WTC11 (cell line): ENCODE measurements at regions not wholly inside any gene's neighbourhood (a gene's known extent, or its start where the extent isn't known, plus 50 kb on each side); places are given as distances from the start of the nearest gene placed in this dataset.

Experiments
- ATAC-seq: fragments of 200-7000 bp; cut with Tn5 transposase; 2 replicates; pipeline ENCODE4 v1.10.0; 2021; ENCODE audit warnings: mild to moderate bottlenecking, moderate library complexity
- CTCF ChIA-PET: fragments of 300-600 bp; sonication (Branson Sonifier 250); formaldehyde crosslinking; loops from one replicate; lab custom pipeline; 2021; ENCODE audit warnings: antibody characterized with exemption; lab: Charles Lee
- POLR2A ChIA-PET: fragments of 350-600 bp; sonication (Branson Sonifier 250); formaldehyde crosslinking; loops from one replicate; lab custom pipeline; 2021; ENCODE audit warnings: antibody characterized with exemption; lab: Charles Lee
- DNase-seq: peaks from one replicate; pipeline ENCODE4 v3.0.0; 2021; ENCODE audit warnings: low spot score
- H3K27ac Mint-ChIP-seq: 2 replicates; pipeline ENCODE4 v1.8.0; 2021; ENCODE audit warnings: mixed read lengths
- H3K27me3 Mint-ChIP-seq: 2 replicates; pipeline ENCODE4 v1.8.0; 2021; ENCODE audit warnings: low read depth, mild to moderate bottlenecking, moderate library complexity, mixed read lengths
- H3K36me3 Mint-ChIP-seq: 2 replicates; pipeline ENCODE4 v1.8.0; 2021; ENCODE audit warnings: mixed read lengths
- H3K4me1 Mint-ChIP-seq: 2 replicates; pipeline ENCODE4 v1.8.0; 2022; ENCODE audit warnings: mixed read lengths
- H3K4me3 Mint-ChIP-seq: 2 replicates; pipeline ENCODE4 v1.8.0; 2021; ENCODE audit warnings: mild to moderate bottlenecking, moderate library complexity, mixed read lengths
- H3K9me3 Mint-ChIP-seq: 2 replicates; pipeline ENCODE4 v1.8.0; 2021; ENCODE audit warnings: mixed read lengths
- ELF4 ChIP-seq: sonication (generic); formaldehyde crosslinking; IDR thresholded peaks from 2 replicates; pipeline ENCODE4 v1.8.1; 2022; ENCODE audit warnings: low read depth, mild to moderate bottlenecking, moderate library complexity, missing genetic modification reagents
- FOXP1 ChIP-seq: sonication (generic); formaldehyde crosslinking; IDR thresholded peaks from 2 replicates; pipeline ENCODE4 v1.8.0; 2022; ENCODE audit warnings: missing genetic modification reagents, mild to moderate bottlenecking, moderate library complexity, borderline replicate concordance
- GABPB1 ChIP-seq: sonication (generic); formaldehyde crosslinking; IDR thresholded peaks from 2 replicates; pipeline ENCODE4 v1.8.1; 2023; ENCODE audit warnings: mild to moderate bottlenecking, missing genetic modification reagents
- JUN ChIP-seq: sonication (generic); formaldehyde crosslinking; IDR thresholded peaks from 2 replicates; pipeline ENCODE4 v1.8.0; 2023; ENCODE audit warnings: mild to moderate bottlenecking, missing genetic modification reagents
- KAT7 ChIP-seq: sonication (generic); formaldehyde crosslinking; IDR thresholded peaks from 2 replicates; pipeline ENCODE4 v1.8.1; 2023; ENCODE audit warnings: missing genetic modification reagents, mild to moderate bottlenecking, borderline replicate concordance
- MXD4 ChIP-seq: fragments of 250-450 bp; sonication (Bioruptor Pico); IDR thresholded peaks from 2 replicates; pipeline ENCODE4 v1.8.0; 2021; ENCODE audit warnings: mild to moderate bottlenecking, moderate library complexity, borderline replicate concordance
- NFYB ChIP-seq: sonication (generic); formaldehyde crosslinking; conservative IDR thresholded peaks from 2 replicates; pipeline ENCODE4 v1.8.0; 2022; ENCODE audit warnings: low read depth, missing genetic modification reagents
- NR1H2 ChIP-seq: sonication (generic); formaldehyde crosslinking; IDR thresholded peaks from 2 replicates; pipeline ENCODE4 v1.9.0; 2021; ENCODE audit warnings: mild to moderate bottlenecking, moderate library complexity, missing genetic modification reagents
- OVOL2 ChIP-seq: fragments of 250-450 bp; sonication (Bioruptor Pico); IDR thresholded peaks from 2 replicates; pipeline ENCODE4 v1.9.0; 2021; ENCODE audit warnings: mild to moderate bottlenecking, borderline replicate concordance
- TCF7 ChIP-seq: sonication (generic); formaldehyde crosslinking; IDR thresholded peaks from 2 replicates; pipeline ENCODE4 v1.8.0; 2022; ENCODE audit warnings: mild to moderate bottlenecking, low read depth, missing genetic modification reagents, moderate library complexity
- ZNF423 ChIP-seq: fragments of 250-450 bp; sonication (Bioruptor Pico); IDR thresholded peaks from 2 replicates; pipeline ENCODE4 v2.1.2; 2022; ENCODE audit warnings: mild to moderate bottlenecking, moderate library complexity
- ZNF671 ChIP-seq: fragments of 250-450 bp; sonication (Bioruptor Pico); IDR thresholded peaks from 2 replicates; pipeline ENCODE4 v1.8.0; 2021; ENCODE audit warnings: mild to moderate bottlenecking
- TF ChIP-seq, protein P1 (sequence below): fragments of 250-450 bp; sonication (Bioruptor Pico); IDR thresholded peaks from 2 replicates; pipeline ENCODE4 v1.9.0; 2021; ENCODE audit warnings: mild to moderate bottlenecking
- TF ChIP-seq, protein P2 (sequence below): sonication (generic); formaldehyde crosslinking; IDR thresholded peaks from 2 replicates; pipeline ENCODE4 v1.8.1; 2022; ENCODE audit warnings: mild to moderate bottlenecking, moderate library complexity, missing genetic modification reagents
- TF ChIP-seq, protein P3 (sequence below): sonication (generic); formaldehyde crosslinking; IDR thresholded peaks from 2 replicates; pipeline ENCODE4 v1.8.0; 2023; ENCODE audit warnings: missing genetic modification reagents, mild to moderate bottlenecking, borderline replicate concordance
- TF ChIP-seq, protein P4 (sequence below): fragments of 250-450 bp; sonication (Bioruptor Pico); conservative IDR thresholded peaks from 2 replicates; pipeline ENCODE4 v1.9.0; 2021; ENCODE audit warnings: mild to moderate bottlenecking
- TF ChIP-seq, protein P5 (sequence below): sonication (generic); formaldehyde crosslinking; IDR thresholded peaks from 2 replicates; pipeline ENCODE4 v1.8.1; 2023; ENCODE audit warnings: mild to moderate bottlenecking, moderate library complexity, missing genetic modification reagents
- TF ChIP-seq, protein P6 (sequence below): sonication (generic); formaldehyde crosslinking; IDR thresholded peaks from 2 replicates; pipeline ENCODE4 v1.8.0; 2023; ENCODE audit warnings: mild to moderate bottlenecking, missing genetic modification reagents

DNA sequence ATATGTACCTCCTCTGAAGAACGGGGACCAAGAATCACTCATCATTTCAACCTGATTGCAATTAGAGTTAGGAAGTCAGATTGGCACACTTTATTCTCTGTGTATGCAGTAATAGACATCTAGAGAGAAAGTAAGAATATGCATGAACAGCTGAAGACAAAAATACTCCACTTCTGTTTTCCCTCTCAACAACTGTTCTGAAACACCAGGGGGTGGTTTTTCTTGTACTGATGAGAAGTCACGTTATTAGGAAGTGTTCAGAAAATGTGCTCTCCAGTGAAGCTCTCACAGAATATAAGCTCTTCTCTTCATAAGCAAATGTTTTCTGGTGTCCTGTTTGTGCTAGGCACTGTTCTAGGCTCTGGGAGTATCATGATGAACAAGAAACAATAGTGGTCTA, 531.7 kb upstream of the C9orf72 start:
- Mint-ChIP-seq H3K27me3 (no peaks in the 10 kb centered on the region), H3K36me3 (peaks cover 13% of the 10 kb centered on the region; the same call in 1 of the 2 replicates), H3K27ac (no peak overlapping the region), H3K9me3 (peaks cover 24% of the 10 kb centered on the region), H3K4me3 (no peak overlapping the region), H3K4me1 (peaks cover 8% of the 10 kb centered on the region)
- ChIA-PET POLR2A (no interaction called here), CTCF (no interaction called here)
- ATAC-seq (no peak), DNase-seq (no peak)
- TF ChIP-seq ZNF423 (CRISPR knock-in tag), result no peak
- TF ChIP-seq KAT7 (CRISPR knock-in tag), result no peak
- no peak for TF ChIP-seq ELF4
- no peak for TF ChIP-seq OVOL2 (CRISPR knock-in tag)
- TF ChIP-seq, protein P1, sequence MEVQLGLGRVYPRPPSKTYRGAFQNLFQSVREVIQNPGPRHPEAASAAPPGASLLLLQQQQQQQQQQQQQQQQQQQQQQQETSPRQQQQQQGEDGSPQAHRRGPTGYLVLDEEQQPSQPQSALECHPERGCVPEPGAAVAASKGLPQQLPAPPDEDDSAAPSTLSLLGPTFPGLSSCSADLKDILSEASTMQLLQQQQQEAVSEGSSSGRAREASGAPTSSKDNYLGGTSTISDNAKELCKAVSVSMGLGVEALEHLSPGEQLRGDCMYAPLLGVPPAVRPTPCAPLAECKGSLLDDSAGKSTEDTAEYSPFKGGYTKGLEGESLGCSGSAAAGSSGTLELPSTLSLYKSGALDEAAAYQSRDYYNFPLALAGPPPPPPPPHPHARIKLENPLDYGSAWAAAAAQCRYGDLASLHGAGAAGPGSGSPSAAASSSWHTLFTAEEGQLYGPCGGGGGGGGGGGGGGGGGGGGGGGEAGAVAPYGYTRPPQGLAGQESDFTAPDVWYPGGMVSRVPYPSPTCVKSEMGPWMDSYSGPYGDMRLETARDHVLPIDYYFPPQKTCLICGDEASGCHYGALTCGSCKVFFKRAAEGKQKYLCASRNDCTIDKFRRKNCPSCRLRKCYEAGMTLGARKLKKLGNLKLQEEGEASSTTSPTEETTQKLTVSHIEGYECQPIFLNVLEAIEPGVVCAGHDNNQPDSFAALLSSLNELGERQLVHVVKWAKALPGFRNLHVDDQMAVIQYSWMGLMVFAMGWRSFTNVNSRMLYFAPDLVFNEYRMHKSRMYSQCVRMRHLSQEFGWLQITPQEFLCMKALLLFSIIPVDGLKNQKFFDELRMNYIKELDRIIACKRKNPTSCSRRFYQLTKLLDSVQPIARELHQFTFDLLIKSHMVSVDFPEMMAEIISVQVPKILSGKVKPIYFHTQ (CRISPR knock-in tag), result no peak
- TF ChIP-seq, protein P2, sequence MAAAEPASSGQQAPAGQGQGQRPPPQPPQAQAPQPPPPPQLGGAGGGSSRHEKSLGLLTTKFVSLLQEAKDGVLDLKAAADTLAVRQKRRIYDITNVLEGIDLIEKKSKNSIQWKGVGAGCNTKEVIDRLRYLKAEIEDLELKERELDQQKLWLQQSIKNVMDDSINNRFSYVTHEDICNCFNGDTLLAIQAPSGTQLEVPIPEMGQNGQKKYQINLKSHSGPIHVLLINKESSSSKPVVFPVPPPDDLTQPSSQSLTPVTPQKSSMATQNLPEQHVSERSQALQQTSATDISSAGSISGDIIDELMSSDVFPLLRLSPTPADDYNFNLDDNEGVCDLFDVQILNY (CRISPR knock-in tag), result no peak
- TF ChIP-seq FOXP1 (CRISPR knock-in tag), result no peak
- TF ChIP-seq JUN (CRISPR knock-in tag), result no peak
- TF ChIP-seq, protein P3, sequence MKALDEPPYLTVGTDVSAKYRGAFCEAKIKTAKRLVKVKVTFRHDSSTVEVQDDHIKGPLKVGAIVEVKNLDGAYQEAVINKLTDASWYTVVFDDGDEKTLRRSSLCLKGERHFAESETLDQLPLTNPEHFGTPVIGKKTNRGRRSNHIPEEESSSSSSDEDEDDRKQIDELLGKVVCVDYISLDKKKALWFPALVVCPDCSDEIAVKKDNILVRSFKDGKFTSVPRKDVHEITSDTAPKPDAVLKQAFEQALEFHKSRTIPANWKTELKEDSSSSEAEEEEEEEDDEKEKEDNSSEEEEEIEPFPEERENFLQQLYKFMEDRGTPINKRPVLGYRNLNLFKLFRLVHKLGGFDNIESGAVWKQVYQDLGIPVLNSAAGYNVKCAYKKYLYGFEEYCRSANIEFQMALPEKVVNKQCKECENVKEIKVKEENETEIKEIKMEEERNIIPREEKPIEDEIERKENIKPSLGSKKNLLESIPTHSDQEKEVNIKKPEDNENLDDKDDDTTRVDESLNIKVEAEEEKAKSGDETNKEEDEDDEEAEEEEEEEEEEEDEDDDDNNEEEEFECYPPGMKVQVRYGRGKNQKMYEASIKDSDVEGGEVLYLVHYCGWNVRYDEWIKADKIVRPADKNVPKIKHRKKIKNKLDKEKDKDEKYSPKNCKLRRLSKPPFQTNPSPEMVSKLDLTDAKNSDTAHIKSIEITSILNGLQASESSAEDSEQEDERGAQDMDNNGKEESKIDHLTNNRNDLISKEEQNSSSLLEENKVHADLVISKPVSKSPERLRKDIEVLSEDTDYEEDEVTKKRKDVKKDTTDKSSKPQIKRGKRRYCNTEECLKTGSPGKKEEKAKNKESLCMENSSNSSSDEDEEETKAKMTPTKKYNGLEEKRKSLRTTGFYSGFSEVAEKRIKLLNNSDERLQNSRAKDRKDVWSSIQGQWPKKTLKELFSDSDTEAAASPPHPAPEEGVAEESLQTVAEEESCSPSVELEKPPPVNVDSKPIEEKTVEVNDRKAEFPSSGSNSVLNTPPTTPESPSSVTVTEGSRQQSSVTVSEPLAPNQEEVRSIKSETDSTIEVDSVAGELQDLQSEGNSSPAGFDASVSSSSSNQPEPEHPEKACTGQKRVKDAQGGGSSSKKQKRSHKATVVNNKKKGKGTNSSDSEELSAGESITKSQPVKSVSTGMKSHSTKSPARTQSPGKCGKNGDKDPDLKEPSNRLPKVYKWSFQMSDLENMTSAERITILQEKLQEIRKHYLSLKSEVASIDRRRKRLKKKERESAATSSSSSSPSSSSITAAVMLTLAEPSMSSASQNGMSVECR, result no peak
- TF ChIP-seq, protein P4, sequence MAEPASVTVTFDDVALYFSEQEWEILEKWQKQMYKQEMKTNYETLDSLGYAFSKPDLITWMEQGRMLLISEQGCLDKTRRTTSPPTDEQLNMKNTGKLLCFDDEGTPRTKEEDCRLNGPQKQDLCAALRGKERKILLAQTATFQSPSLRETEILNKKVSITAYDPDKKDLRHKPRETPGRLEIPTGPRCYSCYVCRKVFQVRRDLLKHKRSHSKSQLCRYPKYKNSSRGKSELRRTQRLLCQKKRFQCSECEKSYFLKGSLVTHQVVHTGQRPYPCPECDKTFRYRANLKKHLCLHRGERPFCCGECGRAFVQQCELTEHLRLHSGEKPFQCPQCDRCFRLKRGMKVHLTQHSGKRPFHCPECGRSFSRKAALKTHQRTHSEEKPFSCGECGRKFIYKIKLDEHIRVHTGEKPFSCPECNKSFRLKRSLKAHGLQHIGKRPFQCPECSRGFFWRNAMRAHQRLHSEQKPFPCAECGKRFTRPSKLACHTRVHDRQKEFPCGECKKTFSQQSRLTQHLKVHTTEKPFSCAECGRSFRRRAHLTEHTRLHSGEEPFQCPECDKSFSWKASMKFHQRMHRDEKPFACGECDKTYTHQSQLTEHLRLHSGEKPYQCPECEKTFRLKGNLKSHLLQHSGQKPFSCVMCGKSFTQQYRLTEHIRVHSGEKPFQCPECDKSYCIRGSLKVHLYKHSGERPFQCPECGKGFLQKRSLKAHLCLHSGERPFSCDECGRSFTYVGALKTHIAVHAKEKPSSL (CRISPR knock-in tag), result no peak
- no peak for TF ChIP-seq MXD4 (CRISPR knock-in tag)
- TF ChIP-seq NR1H2 (CRISPR knock-in tag), result no peak
- no peak for TF ChIP-seq ZNF671 (CRISPR knock-in tag)
- no peak for TF ChIP-seq NFYB (CRISPR knock-in tag)
- TF ChIP-seq, protein P5, sequence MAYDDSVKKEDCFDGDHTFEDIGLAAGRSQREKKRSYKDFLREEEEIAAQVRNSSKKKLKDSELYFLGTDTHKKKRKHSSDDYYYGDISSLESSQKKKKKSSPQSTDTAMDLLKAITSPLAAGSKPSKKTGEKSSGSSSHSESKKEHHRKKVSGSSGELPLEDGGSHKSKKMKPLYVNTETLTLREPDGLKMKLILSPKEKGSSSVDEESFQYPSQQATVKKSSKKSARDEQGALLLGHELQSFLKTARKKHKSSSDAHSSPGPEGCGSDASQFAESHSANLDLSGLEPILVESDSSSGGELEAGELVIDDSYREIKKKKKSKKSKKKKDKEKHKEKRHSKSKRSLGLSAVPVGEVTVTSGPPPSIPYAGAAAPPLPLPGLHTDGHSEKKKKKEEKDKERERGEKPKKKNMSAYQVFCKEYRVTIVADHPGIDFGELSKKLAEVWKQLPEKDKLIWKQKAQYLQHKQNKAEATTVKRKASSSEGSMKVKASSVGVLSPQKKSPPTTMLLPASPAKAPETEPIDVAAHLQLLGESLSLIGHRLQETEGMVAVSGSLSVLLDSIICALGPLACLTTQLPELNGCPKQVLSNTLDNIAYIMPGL (CRISPR knock-in tag), result no peak
- TF ChIP-seq, protein P6, sequence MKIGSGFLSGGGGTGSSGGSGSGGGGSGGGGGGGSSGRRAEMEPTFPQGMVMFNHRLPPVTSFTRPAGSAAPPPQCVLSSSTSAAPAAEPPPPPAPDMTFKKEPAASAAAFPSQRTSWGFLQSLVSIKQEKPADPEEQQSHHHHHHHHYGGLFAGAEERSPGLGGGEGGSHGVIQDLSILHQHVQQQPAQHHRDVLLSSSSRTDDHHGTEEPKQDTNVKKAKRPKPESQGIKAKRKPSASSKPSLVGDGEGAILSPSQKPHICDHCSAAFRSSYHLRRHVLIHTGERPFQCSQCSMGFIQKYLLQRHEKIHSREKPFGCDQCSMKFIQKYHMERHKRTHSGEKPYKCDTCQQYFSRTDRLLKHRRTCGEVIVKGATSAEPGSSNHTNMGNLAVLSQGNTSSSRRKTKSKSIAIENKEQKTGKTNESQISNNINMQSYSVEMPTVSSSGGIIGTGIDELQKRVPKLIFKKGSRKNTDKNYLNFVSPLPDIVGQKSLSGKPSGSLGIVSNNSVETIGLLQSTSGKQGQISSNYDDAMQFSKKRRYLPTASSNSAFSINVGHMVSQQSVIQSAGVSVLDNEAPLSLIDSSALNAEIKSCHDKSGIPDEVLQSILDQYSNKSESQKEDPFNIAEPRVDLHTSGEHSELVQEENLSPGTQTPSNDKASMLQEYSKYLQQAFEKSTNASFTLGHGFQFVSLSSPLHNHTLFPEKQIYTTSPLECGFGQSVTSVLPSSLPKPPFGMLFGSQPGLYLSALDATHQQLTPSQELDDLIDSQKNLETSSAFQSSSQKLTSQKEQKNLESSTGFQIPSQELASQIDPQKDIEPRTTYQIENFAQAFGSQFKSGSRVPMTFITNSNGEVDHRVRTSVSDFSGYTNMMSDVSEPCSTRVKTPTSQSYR (CRISPR knock-in tag), result no peak
- TF ChIP-seq TCF7 (CRISPR knock-in tag), result no peak
- no peak for TF ChIP-seq GABPB1 (CRISPR knock-in tag)
